Stimulated activated CD4-positive, alpha-beta T cell treated with anti-CD3 and anti-CD28 coated beads, Interleukin-2, amount 100 ng/mL, for 24 hours (primary cell): ENCODE measurements at regions not wholly inside any gene's neighbourhood (a gene's known extent, or its start where the extent isn't known, plus 50 kb on each side); places are given as distances from the start of the nearest gene placed in this dataset.

Experiments
- DNase-seq, 2 donors: peaks; one replicate each; pipeline ENCODE4 v3.0.0-alpha.2; 2020

DNA sequence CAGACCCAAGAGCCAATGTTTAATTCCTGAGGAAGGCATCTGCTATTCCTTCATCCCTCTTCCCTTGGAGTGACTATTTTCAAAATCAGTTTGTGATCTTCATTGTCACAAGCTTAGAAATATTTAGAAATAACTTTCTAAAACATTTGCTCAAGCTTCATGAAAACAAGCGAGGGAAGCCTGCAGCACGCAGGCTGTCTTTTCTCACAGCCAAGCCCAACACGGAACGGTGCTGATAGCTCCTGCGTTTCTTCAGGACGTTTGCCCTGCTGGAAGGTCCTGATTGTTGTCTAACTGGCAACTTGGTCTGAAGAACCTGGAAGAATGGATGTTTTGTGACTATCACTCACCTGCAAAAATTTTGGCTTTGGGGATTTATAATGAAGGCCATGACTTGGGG lies 152.5 kb downstream of the FGF9 start:
- no peak for DNase-seq

DNA sequence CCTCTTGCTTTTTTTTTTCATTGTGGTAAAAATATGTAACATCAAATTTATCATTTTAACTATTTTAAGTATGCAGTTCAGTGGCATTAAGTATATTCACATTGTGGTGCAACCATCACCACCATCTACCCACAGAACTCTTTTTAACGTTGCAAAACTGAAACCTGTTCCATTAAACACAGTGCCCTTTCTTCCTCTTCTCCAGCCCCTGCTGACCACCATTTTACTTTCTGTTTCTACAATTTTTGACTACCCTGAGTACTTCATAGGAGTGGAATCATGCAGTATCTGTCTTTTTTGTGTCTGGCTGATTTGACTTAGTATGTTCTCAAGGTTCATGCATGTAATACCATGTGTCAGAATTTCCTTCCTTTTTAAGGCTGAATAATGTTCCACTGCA lies 153.1 kb downstream of the FGF9 start:
- no peak for DNase-seq

DNA sequence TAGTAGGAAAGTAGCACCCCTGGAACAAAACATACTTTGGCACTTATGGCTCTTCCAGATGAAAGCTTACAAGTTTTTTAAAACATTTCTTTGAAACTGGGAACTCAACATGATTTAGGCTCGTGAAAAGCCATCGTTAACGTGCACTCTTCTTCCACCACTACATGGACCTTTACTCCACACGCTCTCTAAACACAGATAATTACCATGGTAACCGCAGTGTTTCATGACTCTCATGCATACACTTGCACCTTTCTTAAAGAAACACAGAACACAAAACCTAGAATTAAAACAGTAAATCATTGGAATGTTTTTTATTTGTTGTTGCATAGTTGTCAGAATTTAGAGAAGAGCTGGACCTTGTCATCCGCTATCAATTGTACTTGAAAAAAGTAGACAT lies 154.3 kb downstream of the FGF9 start:
- no peak for DNase-seq

DNA sequence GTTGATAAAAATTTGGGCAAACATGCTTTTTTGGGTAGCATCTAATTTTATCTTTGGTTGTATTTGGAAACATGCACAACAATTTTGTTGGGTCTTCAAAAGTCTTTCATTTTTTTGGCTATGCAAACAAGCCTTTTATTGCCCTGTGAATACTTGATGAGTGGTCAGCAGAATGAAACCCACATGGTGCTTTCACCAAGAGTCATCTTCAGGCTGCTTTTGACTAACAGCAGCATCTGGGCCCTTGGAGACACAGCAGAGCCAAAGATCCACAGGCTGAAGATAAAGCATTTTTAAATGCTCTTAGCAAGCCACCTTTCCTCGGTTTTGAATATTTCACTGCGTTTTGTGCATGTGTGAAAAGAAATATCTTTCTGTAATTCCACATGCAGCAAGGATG lies 154.9 kb downstream of the FGF9 start:
- DNase-seq = no peak

DNA sequence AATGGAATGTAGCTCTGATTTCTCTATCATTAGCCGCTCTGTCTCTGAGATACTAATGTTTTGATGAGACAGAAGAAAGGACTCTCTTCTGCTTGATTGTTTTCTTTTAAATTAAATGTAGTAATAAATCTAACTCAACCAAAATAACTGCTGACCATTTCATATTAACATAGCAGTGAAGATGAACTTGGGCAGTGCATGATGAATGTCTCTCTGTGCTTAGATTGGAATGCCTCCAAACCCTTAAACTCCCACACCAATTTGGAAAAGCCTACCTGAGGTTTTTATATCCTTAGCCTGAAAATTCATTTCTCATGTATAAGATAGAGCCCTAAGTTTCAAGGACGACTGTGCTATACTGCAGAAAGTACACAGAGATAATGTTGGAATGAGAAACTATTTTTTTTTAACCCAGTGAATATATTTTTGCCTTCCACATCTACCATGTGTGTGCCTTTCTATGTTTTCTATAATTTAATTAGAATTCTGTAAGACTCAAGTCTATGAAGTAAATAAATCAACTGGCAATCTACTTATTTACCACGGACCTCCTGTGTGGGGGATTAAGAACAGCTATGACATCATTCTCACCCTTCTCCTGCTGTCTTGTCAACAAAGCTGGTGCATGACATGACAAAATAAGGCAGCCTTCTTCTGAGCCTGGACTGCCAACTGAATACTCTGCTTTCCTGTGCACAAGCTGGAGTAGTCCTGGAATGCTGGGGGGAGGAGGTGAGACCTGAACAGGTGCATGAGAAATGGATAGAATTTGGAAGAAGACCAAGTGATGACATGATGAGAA lies 155.5 kb downstream of the FGF9 start:
- DNase-seq = no peak

DNA sequence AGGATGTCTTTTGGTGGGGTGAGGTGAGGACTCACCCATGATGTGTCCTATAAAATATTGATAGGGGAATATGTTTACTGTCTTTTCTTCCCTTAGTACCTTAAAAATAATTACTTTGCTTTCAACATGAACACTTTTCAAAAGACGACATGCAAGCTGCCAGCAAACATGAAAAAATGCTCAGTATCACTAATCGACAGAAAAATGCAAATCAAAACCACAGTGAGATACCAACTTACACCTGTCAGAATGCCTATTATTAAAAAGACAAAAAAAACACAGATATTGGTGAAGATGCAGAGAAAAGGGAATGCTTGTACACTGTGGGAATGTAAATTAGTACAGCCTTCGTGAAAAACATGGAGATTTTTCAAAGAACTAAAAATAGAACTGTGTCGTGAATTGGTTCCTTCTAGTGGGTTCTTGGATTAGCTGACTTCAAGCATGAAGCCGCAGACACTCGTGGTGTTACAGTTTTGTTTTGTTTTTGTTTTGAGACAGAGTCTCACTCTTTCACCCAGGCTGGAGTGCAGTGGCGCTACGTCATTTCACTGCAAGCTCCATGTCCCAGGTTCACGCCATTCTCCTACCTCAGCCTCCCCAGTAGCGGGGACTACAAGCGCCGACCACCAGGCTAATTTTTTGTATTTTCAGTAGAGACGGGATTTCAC lies 160.9 kb downstream of the FGF9 start:
- no peak for DNase-seq

DNA sequence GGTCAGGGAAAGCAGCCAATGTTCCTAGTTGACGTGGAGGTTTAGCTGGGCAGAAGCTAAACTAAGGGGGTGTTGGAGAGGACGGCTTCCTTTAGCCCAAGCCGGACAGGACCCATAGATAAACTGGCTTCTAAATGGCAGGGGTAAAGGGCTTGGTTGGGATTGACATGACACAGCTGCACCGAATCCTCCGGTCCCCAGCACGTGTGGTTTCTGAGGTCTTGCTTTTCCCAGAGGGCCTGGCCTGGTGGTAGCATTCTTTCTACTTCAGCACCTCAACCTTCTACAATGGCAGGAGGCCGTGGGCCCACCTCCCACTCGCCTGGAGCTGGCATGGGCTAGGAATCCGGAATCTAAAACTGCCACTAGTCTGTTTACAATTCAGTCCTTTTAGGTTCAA lies 163.0 kb downstream of the FGF9 start:
- no peak for DNase-seq

DNA sequence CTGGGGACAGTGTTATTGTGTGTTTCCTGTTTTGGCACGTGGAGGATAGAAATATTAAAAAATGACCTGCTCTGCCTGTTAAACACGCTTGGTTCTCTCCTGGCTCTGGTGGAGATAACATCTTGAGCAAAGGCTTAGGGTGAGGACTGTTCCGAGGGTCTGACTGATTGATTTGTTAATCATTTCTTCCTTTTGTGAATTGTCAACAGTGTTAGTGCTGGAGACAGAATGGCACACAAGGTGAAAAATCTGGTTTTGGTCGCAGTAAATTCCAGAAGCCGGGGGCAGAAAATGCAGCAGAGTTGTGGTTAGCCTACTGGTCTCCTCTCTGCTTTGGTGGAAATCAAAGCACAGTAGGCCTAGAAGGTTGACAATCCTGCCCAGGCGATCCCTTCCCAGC lies 163.6 kb downstream of the FGF9 start:
- no peak for DNase-seq

DNA sequence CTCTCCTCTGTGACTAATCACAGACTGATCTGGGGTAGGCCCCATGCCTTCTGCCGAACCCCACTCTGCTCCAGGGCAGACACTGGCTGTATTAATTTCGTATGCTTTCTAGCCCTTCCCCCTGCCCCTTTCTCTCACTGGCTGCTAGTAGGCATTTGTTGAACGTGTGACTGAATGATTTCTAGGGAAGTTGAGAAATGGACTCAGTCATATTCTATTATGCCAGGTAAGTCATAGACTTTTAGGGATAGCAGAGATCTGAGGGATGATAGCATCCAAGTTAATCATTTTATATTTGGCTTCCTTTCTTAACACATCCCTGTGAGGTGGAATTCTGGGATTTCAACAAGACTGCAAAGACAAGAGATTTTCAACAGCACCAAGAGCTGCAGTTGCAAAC lies 166.4 kb downstream of the FGF9 start:
- no peak for DNase-seq

DNA sequence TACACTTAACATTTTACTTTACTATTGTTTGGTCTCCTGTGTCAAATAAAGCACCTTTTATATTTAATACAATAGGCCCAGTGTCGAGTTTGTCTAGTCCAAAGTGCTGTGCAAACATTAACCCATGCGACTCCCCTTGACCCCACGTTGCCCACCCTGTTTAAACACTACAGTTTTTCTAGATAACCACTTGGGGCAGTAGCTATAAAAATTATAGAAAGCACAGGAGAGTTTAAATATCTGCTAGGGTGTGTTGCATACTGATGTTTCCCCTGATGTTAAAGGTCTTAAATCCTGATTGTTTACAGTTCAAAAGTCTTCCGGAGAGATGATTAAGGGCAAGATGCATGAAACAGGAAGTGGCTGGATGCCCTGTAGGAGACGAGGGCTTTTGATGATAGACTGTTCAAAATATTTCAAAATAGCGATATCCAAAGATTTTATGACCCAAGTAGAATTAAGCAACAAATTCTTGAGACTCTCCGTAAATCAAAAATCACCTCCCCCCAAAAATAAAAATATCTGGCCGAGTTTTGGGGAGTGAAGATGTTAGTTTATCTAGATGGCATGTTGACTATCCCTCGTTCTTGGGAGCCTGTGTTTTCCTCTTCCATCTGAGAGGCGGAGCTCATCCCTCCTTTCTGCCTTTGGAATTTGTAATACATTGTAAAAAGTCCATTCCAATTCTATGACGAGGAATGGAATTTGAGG lies 167.1 kb downstream of the FGF9 start:
- no peak for DNase-seq

DNA sequence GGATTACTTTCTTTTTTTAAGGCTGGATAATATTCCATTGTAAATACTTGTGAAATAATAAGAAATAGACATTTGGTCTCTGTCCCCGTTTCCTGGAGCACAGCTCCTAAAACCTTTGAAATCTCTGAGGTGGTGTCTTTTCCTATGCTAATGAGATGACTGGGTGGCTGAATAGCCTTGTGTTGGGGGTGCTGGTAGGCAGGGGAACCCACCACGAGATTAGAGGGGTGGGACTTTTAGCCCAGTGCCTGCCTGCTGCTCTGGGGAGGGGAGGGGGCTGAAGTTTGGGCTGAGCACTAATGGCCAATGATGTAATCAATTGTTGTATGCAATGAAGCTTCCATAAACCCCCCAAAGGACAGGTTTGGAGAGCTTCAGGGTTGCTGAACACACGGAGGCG lies 175.7 kb downstream of the FGF9 start:
- DNase-seq = no peak

DNA sequence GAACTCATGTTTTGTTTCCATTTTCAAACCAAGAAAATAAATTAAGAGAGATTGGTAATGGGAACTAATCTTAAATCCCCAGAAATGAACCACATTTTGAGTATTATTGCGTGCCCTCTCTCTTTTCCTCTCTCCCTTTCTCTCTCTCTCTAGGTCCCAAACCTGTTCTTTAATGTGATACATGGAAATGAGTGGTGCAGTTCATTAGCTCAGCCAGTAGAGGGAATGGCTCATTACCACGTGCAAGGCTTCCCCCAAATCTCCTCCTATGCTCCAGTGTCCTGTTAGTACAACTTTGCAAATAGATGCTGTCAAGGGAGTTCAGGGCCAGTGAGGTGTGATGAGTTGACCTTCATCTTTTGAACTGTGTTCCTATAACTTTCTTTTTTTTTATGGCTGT lies 178.4 kb downstream of the FGF9 start:
- DNase-seq = peak in 1 of 2 donors; percentile 22

DNA sequence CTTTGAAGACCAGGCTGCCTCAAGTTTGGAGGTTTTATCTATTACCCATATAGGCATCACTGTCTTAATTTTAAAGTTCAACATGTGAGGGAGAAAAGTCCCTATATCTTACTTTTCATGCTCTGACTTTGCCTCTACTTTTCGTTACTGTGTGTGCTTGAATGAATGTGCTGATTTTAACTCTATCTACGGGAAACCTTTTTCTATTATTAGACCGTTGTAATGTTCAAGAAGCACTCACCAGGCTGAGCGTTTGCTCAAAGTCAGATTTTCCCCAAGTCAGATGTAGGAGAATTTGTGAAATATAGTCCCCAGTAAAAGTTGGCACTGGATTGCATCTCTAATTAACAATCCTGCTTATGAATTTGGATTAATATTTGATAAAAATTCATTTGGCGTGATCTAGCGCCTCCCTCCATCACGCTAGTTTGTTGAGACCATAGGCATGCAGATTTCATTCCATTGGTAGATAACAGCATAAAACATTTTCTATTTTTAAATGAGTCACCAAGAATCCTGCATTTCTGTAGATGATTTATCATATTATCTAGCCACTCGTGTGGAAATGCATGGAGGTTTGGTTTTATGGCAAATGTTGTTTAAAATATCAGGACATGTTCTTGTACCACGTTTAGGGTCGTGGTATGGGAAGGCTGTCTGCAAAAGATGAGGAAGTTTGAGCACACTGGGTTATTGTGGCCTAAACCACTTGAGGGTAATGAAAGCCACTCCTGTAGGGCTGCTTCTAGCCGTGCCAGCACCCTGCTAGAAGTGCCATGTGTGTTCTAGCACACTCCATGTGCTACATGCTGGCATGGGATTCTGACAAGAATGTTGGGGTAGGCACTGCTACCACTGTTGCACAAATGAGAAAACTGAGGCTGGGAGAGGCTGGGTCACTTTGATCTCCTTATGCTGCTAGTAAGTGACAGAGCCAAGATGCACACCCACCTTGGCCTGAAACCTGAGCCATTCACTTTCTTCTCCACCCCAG lies 179.4 kb downstream of the FGF9 start:
- no peak for DNase-seq

DNA sequence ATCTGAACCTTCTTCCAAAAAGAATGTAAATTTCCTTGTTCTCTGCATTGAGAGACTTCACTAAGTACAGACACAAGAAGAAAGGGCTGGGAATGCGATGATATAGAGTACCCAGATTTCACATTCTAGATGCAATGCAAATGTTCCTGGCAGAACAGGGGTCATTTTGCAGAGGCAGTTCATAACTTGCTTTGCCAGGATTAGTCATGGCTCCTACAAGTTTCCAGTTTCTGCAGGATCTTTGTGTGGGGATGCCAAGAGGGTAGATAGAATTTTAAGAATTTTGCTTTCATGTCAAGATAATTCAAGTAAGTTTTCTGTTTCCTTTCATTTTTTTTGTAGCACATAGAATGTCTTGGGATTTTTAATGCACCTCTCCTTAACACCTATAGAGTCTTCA lies 181.2 kb downstream of the FGF9 start:
- DNase-seq = no peak

DNA sequence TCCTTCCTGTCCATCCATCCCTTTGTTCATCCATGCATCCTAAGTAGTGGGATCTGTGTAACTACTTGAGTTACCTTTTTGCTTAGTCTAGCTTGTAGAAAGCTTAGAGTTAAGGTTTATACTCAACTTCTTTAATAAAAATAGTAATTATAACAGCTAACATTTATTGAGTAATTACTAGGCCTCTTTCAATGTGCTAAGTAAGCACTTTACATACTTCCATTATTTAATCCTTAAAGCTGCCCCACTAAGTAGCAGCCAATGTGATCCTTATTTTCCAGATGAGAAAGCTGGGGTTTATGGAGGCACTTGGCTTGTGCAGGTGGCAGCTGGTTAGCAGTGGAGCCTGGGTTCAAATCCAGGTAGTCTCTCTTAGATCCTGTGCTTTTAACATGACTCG lies 182.9 kb downstream of the FGF9 start:
- DNase-seq = no peak

DNA sequence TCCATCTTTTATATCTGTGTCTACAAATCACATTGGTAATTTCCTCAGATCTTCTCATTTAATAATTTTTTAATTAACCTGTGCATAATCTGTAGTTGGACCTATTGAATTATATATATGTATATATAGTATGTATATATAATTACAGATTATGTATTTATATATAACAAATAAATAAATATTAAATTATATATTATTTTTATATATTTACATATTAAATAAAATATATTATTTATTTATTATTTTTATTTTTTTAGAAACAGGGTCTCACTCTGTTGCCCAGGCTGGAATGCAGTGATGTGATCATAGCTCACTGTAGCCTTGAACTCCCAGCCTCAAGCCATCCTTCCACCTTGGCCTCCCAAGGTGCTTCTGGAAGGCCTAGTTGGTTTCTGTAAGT lies 197.9 kb downstream of the FGF9 start:
- DNase-seq = no peak

DNA sequence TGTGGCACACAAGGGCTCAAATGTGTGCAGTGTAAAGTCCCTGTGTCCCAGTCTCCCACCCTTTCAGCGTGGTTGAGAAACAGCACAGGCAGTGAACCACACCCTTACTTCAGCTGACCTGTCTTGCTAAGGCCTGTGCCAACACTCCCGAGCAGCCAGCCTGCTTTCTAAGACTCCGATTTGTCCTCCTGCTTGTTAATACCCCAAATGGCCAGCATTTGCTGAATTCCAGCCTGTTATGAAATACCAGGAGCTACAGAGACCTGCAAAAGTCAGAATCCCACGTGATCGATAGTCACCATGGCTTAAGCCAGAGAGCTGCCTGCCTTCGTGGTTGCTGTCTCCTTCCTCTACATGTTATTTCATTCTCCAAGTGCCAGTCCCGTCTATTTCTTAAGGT lies 200.5 kb downstream of the FGF9 start:
- DNase-seq = no peak

DNA sequence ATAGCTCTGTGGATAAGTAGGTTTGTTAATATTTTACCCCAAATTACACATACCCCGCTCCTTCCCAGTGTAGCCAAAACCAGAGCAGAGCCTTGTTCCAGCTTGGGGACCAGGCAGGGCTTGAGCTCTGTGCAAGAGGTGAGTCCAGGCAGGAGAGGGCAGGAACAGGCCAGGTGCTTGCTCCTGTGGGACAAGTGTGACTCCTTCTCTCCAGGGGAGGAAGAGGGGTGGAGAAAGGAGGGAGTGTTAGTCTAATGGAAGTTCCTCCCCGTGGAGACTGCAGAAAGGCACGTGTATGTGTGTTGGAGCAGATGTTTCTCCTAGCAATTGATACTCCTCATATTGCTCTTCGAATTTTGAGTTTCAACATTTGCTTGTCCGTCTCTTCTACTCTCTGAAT lies 201.0 kb downstream of the FGF9 start:
- no peak for DNase-seq

DNA sequence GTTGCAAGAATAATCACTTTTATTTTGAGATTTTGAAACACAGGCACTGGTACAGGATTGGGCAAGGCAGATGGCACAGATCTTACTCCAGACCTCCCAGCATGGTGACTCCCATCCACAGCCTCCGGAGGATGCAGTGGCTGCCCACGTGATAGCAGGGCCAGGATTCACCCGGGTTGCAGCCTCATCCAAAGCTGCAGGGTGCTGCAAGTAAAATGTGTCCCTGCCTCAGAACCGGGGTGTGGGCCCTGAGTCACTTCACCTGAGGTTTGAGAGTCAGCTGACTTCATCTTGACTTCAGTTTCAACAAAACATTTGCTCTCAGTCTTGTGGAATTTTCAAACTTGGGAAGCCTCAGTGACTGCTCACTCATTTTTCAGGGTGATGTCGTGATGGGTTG lies 201.9 kb downstream of the FGF9 start:
- DNase-seq = no peak

DNA sequence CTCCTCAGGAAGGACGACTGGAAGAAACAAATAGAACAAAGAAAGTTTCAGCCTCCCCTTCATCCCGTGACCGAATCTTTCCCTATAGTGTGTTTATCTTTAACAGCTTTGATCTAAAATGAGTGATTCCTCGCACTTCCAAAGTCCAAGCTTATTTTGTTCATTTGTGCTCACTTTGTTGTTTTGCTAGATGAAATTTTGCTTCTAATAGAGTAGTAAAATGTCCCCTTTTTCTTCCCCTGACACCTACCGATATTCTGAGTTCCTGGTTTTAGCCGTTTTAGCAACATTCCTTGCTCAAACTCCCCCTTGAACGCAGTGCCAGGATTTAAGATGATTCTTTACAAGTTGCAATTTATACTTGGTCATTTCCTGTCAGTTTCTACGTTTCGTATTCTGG lies 204.2 kb downstream of the FGF9 start:
- DNase-seq = no peak

DNA sequence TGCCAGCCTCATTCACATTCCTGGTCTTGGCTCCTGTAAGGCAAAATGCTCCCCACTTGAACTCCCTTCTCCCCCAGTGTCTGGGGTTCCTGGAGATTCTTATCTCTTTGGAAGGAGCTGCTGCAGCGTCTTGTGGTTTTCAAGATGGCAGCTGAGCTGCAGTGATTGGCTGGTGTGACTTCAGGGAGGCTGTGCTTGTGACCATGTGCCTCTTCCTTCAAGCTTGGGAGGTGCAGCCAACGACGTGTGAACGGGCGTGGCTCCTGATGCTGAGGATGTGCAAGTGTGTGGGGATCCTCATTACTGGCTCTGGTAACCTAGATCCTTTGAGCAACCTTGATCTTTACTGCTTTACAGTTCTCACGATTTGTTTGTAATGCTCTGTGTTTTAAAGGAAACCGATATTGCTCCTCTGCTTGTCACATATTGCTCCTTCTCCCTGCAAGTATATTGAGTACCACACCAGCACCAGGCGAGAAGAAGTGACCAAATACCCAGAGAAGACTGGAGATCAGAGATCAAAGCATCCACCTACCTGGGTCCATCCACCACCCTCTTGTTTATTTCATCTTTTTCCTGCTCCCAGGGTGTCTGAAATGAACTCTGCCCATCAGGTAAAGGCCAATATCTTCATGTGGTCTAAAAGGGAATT lies 208.5 kb downstream of the FGF9 start:
- DNase-seq = no peak

DNA sequence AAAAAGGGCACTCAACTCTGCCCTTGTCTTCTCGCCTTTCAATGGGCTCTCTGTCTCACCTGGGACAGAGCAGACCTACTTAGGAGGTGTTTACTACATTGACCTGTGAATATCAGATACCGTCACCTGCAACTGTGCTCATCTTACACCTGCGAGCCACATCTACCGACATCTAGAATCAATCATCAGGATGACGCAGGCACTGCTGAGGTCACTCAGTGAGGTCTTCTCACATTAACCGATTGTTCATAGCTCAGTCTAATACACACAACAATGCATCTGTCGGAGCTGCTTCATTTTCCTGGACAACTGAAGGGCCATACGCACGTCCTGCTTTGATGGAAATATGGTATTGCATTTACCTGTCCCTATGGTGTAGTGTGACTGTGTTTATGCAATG lies 211.9 kb downstream of the FGF9 start:
- DNase-seq = no peak
